Suprapubic skin (tissue), 4 donors: ENCODE measurements at regions not wholly inside any gene's neighbourhood (a gene's known extent, or its start where the extent isn't known, plus 50 kb on each side); places are given as distances from the start of the nearest gene placed in this dataset.

Experiments
- DNase-seq, 2 donors: peaks; one replicate each; pipeline ENCODE4 v3.0.0-alpha.2; 2019; ENCODE audit warnings: low spot score in 2 of 2
- H3K27ac ChIP-seq: fragments of 200-600 bp; sonication (generic); one replicate; pipeline ENCODE4 v1.5.1; 2019
- H3K27me3 ChIP-seq: fragments of 200-600 bp; sonication (generic); one replicate; pipeline ENCODE4 v1.5.1; 2019
- H3K36me3 ChIP-seq: fragments of 200-600 bp; sonication (generic); one replicate; pipeline ENCODE4 v1.5.1; 2019
- H3K4me1 ChIP-seq: fragments of 200-600 bp; sonication (generic); one replicate; pipeline ENCODE4 v1.5.1; 2019
- H3K4me3 ChIP-seq: fragments of 200-600 bp; sonication (generic); one replicate; pipeline ENCODE4 v1.5.1; 2019; ENCODE audit warnings: mild to moderate bottlenecking
- H3K9me3 ChIP-seq: fragments of 200-600 bp; sonication (generic); one replicate; pipeline ENCODE4 v1.5.1; 2019
- CTCF ChIP-seq, 2 donors: fragments of 200-600 bp in 1 of 2; fragments of 450-650 bp in 1 of 2; sonication (generic) in 1 of 2; IDR thresholded peaks; one replicate each; pipeline ENCODE4 v1.5.1; 2016 to 2019; ENCODE audit warnings: antibody characterized with exemption in 2 of 2, mild to moderate bottlenecking in 1 of 2, moderate library complexity in 1 of 2
- EP300 ChIP-seq: sonication (generic); formaldehyde crosslinking; IDR thresholded peaks from one replicate; pipeline ENCODE4 v1.6.1; 2017; ENCODE audit warnings: antibody characterized with exemption
- POLR2A ChIP-seq, 2 donors: fragments of 450-650 bp; IDR thresholded peaks; one replicate each; pipeline ENCODE4 v1.6.1; 2017; ENCODE audit warnings: antibody characterized with exemption in 2 of 2, mild to moderate bottlenecking in 2 of 2, moderate library complexity in 2 of 2
- POLR2AphosphoS5 ChIP-seq, 3 donors: sonication (generic); formaldehyde crosslinking; IDR thresholded peaks; one replicate each; pipeline ENCODE4 v1.6.1; 2017; ENCODE audit warnings: antibody characterized with exemption in 3 of 3
- WGBS: methylation state at CpG from one replicate; pipeline ENCODE4 v1.1.5; 2018; 5-methylcytosine and 5-hydroxymethylcytosine counted together

- H3K4me1 ChIP-seq: no peaks in the 10 kb centered on the region
- DNase-seq: no peak
- H3K27ac ChIP-seq: no peak overlapping the region
- TF ChIP-seq POLR2A (IDR thresholded peaks at IDR 0.05) (no peak), CTCF (IDR thresholded peaks at IDR 0.05) (no peak), EP300 (no peak), POLR2AphosphoS5 (IDR thresholded peaks at IDR 0.05) (no peak)
- 83% methylated on average over 2 of the region's 2 CpGs for WGBS
- no peaks in the 10 kb centered on the region for H3K27me3 ChIP-seq
- H3K36me3 ChIP-seq: no peaks in the 10 kb centered on the region
- H3K4me3 ChIP-seq: no peak overlapping the region
- no peaks in the 10 kb centered on the region for H3K9me3 ChIP-seq
These were observed 846.6 kb downstream of the NR2F1-AS1 start for GRCh38 chr5:92734211-92734940.

- no peak for TF ChIP-seq POLR2AphosphoS5 (IDR thresholded peaks at IDR 0.05)
- TF ChIP-seq POLR2A (IDR thresholded peaks at IDR 0.05): no peak
- no peak for TF ChIP-seq EP300
- no peak for TF ChIP-seq CTCF (IDR thresholded peaks at IDR 0.05)
- Histone ChIP-seq H3K36me3 (no peaks in the 10 kb centered on the region), H3K9me3 (no peaks in the 10 kb centered on the region), H3K4me1 (no peaks in the 10 kb centered on the region), H3K27ac (no peak overlapping the region), H3K27me3 (no peaks in the 10 kb centered on the region), H3K4me3 (no peak overlapping the region)
- DNase-seq: no peak
- 70% methylated on average over 1 of the region's 1 CpG for WGBS
These were observed 850.5 kb downstream of the NR2F1-AS1 start for GRCh38 chr5:92730486-92730885.

- Histone ChIP-seq H3K27me3 (no peaks in the 10 kb centered on the region), H3K9me3 (no peaks in the 10 kb centered on the region), H3K4me1 (no peaks in the 10 kb centered on the region), H3K27ac (no peak overlapping the region), H3K4me3 (no peak overlapping the region), H3K36me3 (no peaks in the 10 kb centered on the region)
- no peak for DNase-seq
- TF ChIP-seq POLR2AphosphoS5 (IDR thresholded peaks at IDR 0.05): no peak
- TF ChIP-seq EP300: no peak
- TF ChIP-seq CTCF (IDR thresholded peaks at IDR 0.05): no peak
- TF ChIP-seq POLR2A (IDR thresholded peaks at IDR 0.05): no peak
- WGBS: 96% methylated on average over 4 of the region's 5 CpGs
These were observed 851.9 kb downstream of the NR2F1-AS1 start for GRCh38 chr5:92729088-92729487.

- TF ChIP-seq POLR2A (IDR thresholded peaks at IDR 0.05) (no peak), CTCF (IDR thresholded peaks at IDR 0.05) (no peak), POLR2AphosphoS5 (IDR thresholded peaks at IDR 0.05) (no peak), EP300 (no peak)
- no peaks in the 10 kb centered on the region for H3K9me3 ChIP-seq
- WGBS: 64% methylated on average over 5 of the region's 5 CpGs
These were observed 865.0 kb downstream of the NR2F1-AS1 start for GRCh38 chr5:92715946-92716520.

GRCh38 chr5:92713826-92714225, 867.2 kb downstream of the NR2F1-AS1 start:
- no peaks in the 10 kb centered on the region for H3K36me3 ChIP-seq
- 56% methylated on average over 1 of the region's 1 CpG for WGBS

More at GRCh38 chr5:92715946-92716520, 865.0 kb downstream of the NR2F1-AS1 start:
- Histone ChIP-seq H3K4me1 (no peaks in the 10 kb centered on the region), H3K36me3 (no peaks in the 10 kb centered on the region), H3K27me3 (no peaks in the 10 kb centered on the region), H3K27ac (no peak overlapping the region), H3K4me3 (no peak overlapping the region)
- no peak for DNase-seq

More at GRCh38 chr5:92713826-92714225, 867.2 kb downstream of the NR2F1-AS1 start:
- Histone ChIP-seq H3K4me3 (no peak overlapping the region), H3K4me1 (no peaks in the 10 kb centered on the region), H3K27me3 (no peaks in the 10 kb centered on the region), H3K9me3 (no peaks in the 10 kb centered on the region), H3K27ac (no peak overlapping the region)
- DNase-seq: no peak
- no peak for TF ChIP-seq POLR2AphosphoS5 (IDR thresholded peaks at IDR 0.05)
- no peak for TF ChIP-seq EP300
- no peak for TF ChIP-seq CTCF (IDR thresholded peaks at IDR 0.05)
- no peak for TF ChIP-seq POLR2A (IDR thresholded peaks at IDR 0.05)
